HCT116 (cell line): ENCODE measurements at regions not wholly inside any gene's neighbourhood (a gene's known extent, or its start where the extent isn't known, plus 50 kb on each side); places are given as distances from the start of the nearest gene placed in this dataset.

Experiments used
- ATAC-seq: fragments of 200-7000 bp; cut with Tn5 transposase; 2 replicates; pipeline ENCODE4 v1.9.1; 2020; ENCODE audit warnings: mild to moderate bottlenecking, moderate library complexity
- BruUV-seq: library from RNA; stranded (reverse); fragments of 400-500 nt; replicated peaks from 2 replicates; lab custom pipeline; 2021; lab: Mats Ljungman, UMichigan
- CTCF ChIA-PET: fragments of 300-600 bp; sonication (Branson Sonifier 250); formaldehyde crosslinking; loops from one replicate; lab custom pipeline; 2021; ENCODE audit warnings: antibody characterized with exemption; lab: Charles Lee
- POLR2A ChIA-PET: fragments of 300-600, 350-600 bp; sonication (Branson Sonifier 250); formaldehyde crosslinking; loops from one replicate; lab custom pipeline; 2021; ENCODE audit warnings: antibody characterized with exemption; lab: Charles Lee
- RAD21 ChIA-PET, 2 experiments: fragments of 300-600 bp; sonication (Branson Sonifier 250); formaldehyde crosslinking; loops; one replicate each; lab custom pipeline; 2023; ENCODE audit warnings: low total read pairs in 2 of 2; ENCODE audit not compliant: uncharacterized antibody in 2 of 2, unreplicated experiment in 2 of 2, low non-redundant PET in 1 of 2; lab: Charles Lee
- DNase-seq: peaks from one replicate; pipeline ENCODE4 v3.0.0-alpha.2; 2010; ENCODE audit warnings: low read depth, low spot score
- H2AFZ ChIP-seq: fragments of 200-600 bp; shearing (Covaris generic), sonication (generic); 2 replicates; pipeline ENCODE4 v1.6.1; 2017; ENCODE audit warnings: low read depth, mixed run types, mixed read lengths, antibody characterized with exemption, low read length; ENCODE audit not compliant: poor library complexity, severe bottlenecking
- H3K27ac ChIP-seq: 2 replicates; pipeline ENCODE4 v1.5.1; 2012; ENCODE audit warnings: low read depth, low read length
- H3K27me3 ChIP-seq: fragments of 200-600 bp; sonication (generic); 2 replicates; pipeline ENCODE4 v1.6.1; 2016; ENCODE audit warnings: mixed run types, low read length, mixed read lengths; ENCODE audit not compliant: insufficient read depth
- H3K36me3 ChIP-seq, 2 experiments: fragments of 200-500 bp in 1 of 2; fragments of 200-600 bp in 1 of 2; sonication (Bioruptor generic) in 1 of 2; sonication (generic) in 1 of 2; 2 replicates each; pipeline versions ENCODE4 v1.5.1 to v1.6.1; 2014 to 2016; ENCODE audit warnings: low read length in 2 of 2, inconsistent platforms in 1 of 2, mixed read lengths in 1 of 2, mixed run types in 1 of 2; ENCODE audit not compliant: insufficient read depth in 2 of 2, control insufficient read depth in 1 of 2
- H3K4me1 ChIP-seq, 2 experiments: fragments of 200-600 bp in 1 of 2; sonication (generic) in 1 of 2; 2 replicates each; pipeline versions ENCODE4 v1.5.1 to v1.6.1; 2012 to 2017; ENCODE audit warnings: low read length in 2 of 2, inconsistent platforms in 1 of 2, mild to moderate bottlenecking in 1 of 2, mixed read lengths in 1 of 2, mixed run types in 1 of 2, moderate library complexity in 1 of 2; ENCODE audit not compliant: insufficient read depth in 2 of 2, control insufficient read depth in 1 of 2
- H3K4me2 ChIP-seq: fragments of 200-600 bp; sonication (generic); 2 replicates; pipeline ENCODE4 v1.6.1; 2017; ENCODE audit warnings: mixed run types, low read length, mixed read lengths
- H3K4me3 ChIP-seq, 2 experiments: fragments of 200-600 bp in 1 of 2; sonication (generic) in 1 of 2; replicated peaks in 1 of 2; 2 replicates each; pipeline ENCODE4 v1.5.1; 2011 to 2016; ENCODE audit warnings: low read length in 2 of 2, control low read depth in 1 of 2, low read depth in 1 of 2, mild to moderate bottlenecking in 1 of 2, mixed read lengths in 1 of 2, mixed run types in 1 of 2
- H3K79me2 ChIP-seq: fragments of 200-600 bp; sonication (generic); 2 replicates; pipeline ENCODE4 v1.6.1; 2017; ENCODE audit warnings: mild to moderate bottlenecking, mixed run types, low read length, moderate library complexity, mixed read lengths; ENCODE audit not compliant: insufficient read depth
- H3K9ac ChIP-seq: fragments of 200-600 bp; sonication (generic); 2 replicates; pipeline ENCODE4 v1.6.1; 2016; ENCODE audit warnings: low read length, mixed read lengths
- H3K9me2 ChIP-seq: fragments of 200-600 bp; sonication (generic), shearing (Covaris generic); 2 replicates; pipeline ENCODE4 v1.6.1; 2017; ENCODE audit warnings: mixed run types, mild to moderate bottlenecking, moderate library complexity; ENCODE audit not compliant: insufficient read depth
- H3K9me3 ChIP-seq, 2 experiments: fragments of 200-500 bp in 1 of 2; fragments of 200-600 bp in 1 of 2; sonication (Bioruptor generic) in 1 of 2; sonication (generic) in 1 of 2; 2 replicates each; pipeline ENCODE4 v1.6.1; 2014 to 2017; ENCODE audit warnings: low read length in 2 of 2, mixed read lengths in 2 of 2, inconsistent platforms in 1 of 2, low read depth in 1 of 2, mild to moderate bottlenecking in 1 of 2, mixed run types in 1 of 2, moderate library complexity in 1 of 2; ENCODE audit not compliant: control insufficient read depth in 1 of 2, insufficient read depth in 1 of 2
- H4K20me1 ChIP-seq: fragments of 200-600 bp; sonication (generic), shearing (Covaris generic); 2 replicates; pipeline ENCODE4 v1.6.1; 2017; ENCODE audit warnings: mixed run types, mild to moderate bottlenecking, moderate library complexity; ENCODE audit not compliant: insufficient read depth
- ATF3 ChIP-seq: IDR thresholded peaks from 2 replicates; pipeline ENCODE4 v1.6.1; 2012
- CEBPB ChIP-seq: IDR thresholded peaks from 2 replicates; pipeline ENCODE4 v1.6.1; 2012; ENCODE audit warnings: low read depth
- CTCF ChIP-seq, 3 experiments: fragments of 200-600 bp in 1 of 3; sonication (generic) in 1 of 3; IDR thresholded peaks in 2 of 3; conservative IDR thresholded peaks in 1 of 3; 2 replicates each; pipeline ENCODE4 v1.5.1; 2012 to 2017; ENCODE audit warnings: low read depth in 2 of 3, low read length in 2 of 3, antibody characterized with exemption in 1 of 3, borderline replicate concordance in 1 of 3, control low read depth in 1 of 3, mild to moderate bottlenecking in 1 of 3, mixed read lengths in 1 of 3, mixed run types in 1 of 3, moderate library complexity in 1 of 3; ENCODE audit not compliant: insufficient read depth in 1 of 3
- EGR1 ChIP-seq: IDR thresholded peaks from 2 replicates; pipeline ENCODE4 v1.6.1; 2012; ENCODE audit warnings: low read depth
- ELF1 ChIP-seq: IDR thresholded peaks from 2 replicates; pipeline ENCODE4 v1.6.1; 2012; ENCODE audit warnings: low read depth, borderline replicate concordance
- EZH2phosphoT487 ChIP-seq: fragments of 200-600 bp; IDR thresholded peaks from 2 replicates; pipeline ENCODE4 v1.6.1; 2018; ENCODE audit warnings: antibody characterized with exemption, borderline replicate concordance
- FOSL1 ChIP-seq: IDR thresholded peaks from 2 replicates; pipeline ENCODE4 v1.6.1; 2012; ENCODE audit warnings: low read depth
- JUND ChIP-seq: IDR thresholded peaks from 2 replicates; pipeline ENCODE4 v1.6.1; 2012
- POLR2AphosphoS5 ChIP-seq: IDR thresholded peaks from 2 replicates; pipeline ENCODE4 v1.6.1; 2011; ENCODE audit warnings: mild to moderate bottlenecking, low read depth, low read length, moderate library complexity
- SIN3A ChIP-seq: IDR thresholded peaks from 2 replicates; pipeline ENCODE4 v1.6.1; 2012; ENCODE audit warnings: low read depth
- SP1 ChIP-seq: IDR thresholded peaks from 2 replicates; pipeline ENCODE4 v1.6.1; 2012; ENCODE audit warnings: low read depth
- SRF ChIP-seq: IDR thresholded peaks from 2 replicates; pipeline ENCODE4 v1.6.1; 2012; ENCODE audit warnings: low read depth
- TCF7L2 ChIP-seq: IDR thresholded peaks from 2 replicates; pipeline ENCODE4 v1.7.0; 2011; ENCODE audit warnings: borderline replicate concordance, inconsistent platforms; ENCODE audit not compliant: insufficient read depth, insufficient read length; ENCODE audit errors: extremely low read depth
- ZBTB33 ChIP-seq: IDR thresholded peaks from 2 replicates; pipeline ENCODE4 v1.6.1; 2011; ENCODE audit warnings: mild to moderate bottlenecking, low read length, moderate library complexity; ENCODE audit not compliant: insufficient replicate concordance; ENCODE audit errors: extremely low read depth
- ZFX ChIP-seq: fragments of 450-650 bp; IDR thresholded peaks from 2 replicates; pipeline ENCODE4 v1.6.1; 2017
- intact Hi-C: fragments of 100-400 bp; cut with micrococcal nuclease; formaldehyde crosslinking; loops from 2 replicates; pipeline ENCODE4 v1.10.0; 2022
- TF ChIP-seq, protein P1 (sequence below): IDR thresholded peaks from 2 replicates; pipeline ENCODE4 v1.6.1; 2012

- no TSS peak for BruUV-seq
- ChIA-PET POLR2A (no interaction called here), CTCF (no interaction called here), RAD21 (no interaction called here)
- H3K36me3 ChIP-seq, result no peaks in the 10 kb centered on the region
- no peak overlapping the region for H3K4me3 ChIP-seq
- no peak overlapping the region for H3K9ac ChIP-seq
- H2AFZ ChIP-seq, result no peak overlapping the region
- no peaks in the 10 kb centered on the region for H4K20me1 ChIP-seq
- no peak overlapping the region for H3K27ac ChIP-seq
- DNase-seq (no peak), ATAC-seq (no peak)
- no peak for TF ChIP-seq POLR2AphosphoS5
- no peak for TF ChIP-seq ELF1
- TF ChIP-seq SRF, result no peak
- TF ChIP-seq CTCF (IDR thresholded peaks at IDR 0.05 in 2 of 3, conservative IDR thresholded peaks at IDR 0.05 in 1 of 3; ENCODE audit: borderline replicate concordance in 1 of 3, insufficient read depth in 1 of 3, low read depth in 2 of 3, low read length in 2 of 3), result no peak
- no peak for TF ChIP-seq FOSL1
- TF ChIP-seq SP1, result no peak
- no peak for TF ChIP-seq ZFX
- no peak for TF ChIP-seq EGR1
- no peak for TF ChIP-seq JUND
- no peak for TF ChIP-seq TCF7L2
- TF ChIP-seq EZH2phosphoT487, result no peak
- TF ChIP-seq SIN3A, result no peak
- TF ChIP-seq ZBTB33, result no peak
- TF ChIP-seq CEBPB, result no peak
- TF ChIP-seq, protein P1, sequence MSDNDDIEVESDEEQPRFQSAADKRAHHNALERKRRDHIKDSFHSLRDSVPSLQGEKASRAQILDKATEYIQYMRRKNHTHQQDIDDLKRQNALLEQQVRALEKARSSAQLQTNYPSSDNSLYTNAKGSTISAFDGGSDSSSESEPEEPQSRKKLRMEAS, result no peak
- TF ChIP-seq ATF3, result no peak
- H3K4me1 ChIP-seq, result no peaks in the 10 kb centered on the region
- no peak overlapping the region for H3K4me2 ChIP-seq
- no peaks in the 10 kb centered on the region for H3K9me3 ChIP-seq
- intact Hi-C loops, result no loop called here
- H3K9me2 ChIP-seq, result no peaks in the 10 kb centered on the region
- 0 out of 2 replicates have a peak, but pooled peaks cover 12% of the 10 kb centered on the region for H3K27me3 ChIP-seq
- no peaks in the 10 kb centered on the region for H3K79me2 ChIP-seq
Measured at GRCh38 chr3:137191951-137192350, 234.2 kb downstream of the IL20RB start.
